H9 (cell line): ENCODE measurements at regions not wholly inside any gene's neighbourhood (a gene's known extent, or its start where the extent isn't known, plus 50 kb on each side); places are given as distances from the start of the nearest gene placed in this dataset.

Experiments used
- DNase-seq: peaks from one replicate; pipeline ENCODE4 v3.0.0-alpha.2; 2017
- H2AFZ ChIP-seq: one replicate; pipeline ENCODE4 v1.6.1; 2013; ENCODE audit warnings: mild to moderate bottlenecking, low read length, control low read depth, moderate library complexity
- H2AK5ac ChIP-seq: 2 replicates; pipeline ENCODE4 v1.6.1; 2013; ENCODE audit warnings: low read length, control low read depth, mixed read lengths; ENCODE audit not compliant: insufficient read length
- H2BK120ac ChIP-seq: one replicate; pipeline ENCODE4 v1.6.1; 2013; ENCODE audit warnings: low read depth, mild to moderate bottlenecking, low read length, control low read depth, inconsistent platforms; ENCODE audit not compliant: poor library complexity, severe bottlenecking
- H2BK12ac ChIP-seq: 2 replicates; pipeline ENCODE4 v1.6.1; 2013; ENCODE audit warnings: low read length, control low read depth, mixed read lengths, low read depth; ENCODE audit not compliant: insufficient read length
- H2BK15ac ChIP-seq: 2 replicates; pipeline ENCODE4 v1.6.1; 2013; ENCODE audit warnings: low read depth, low read length, control low read depth
- H2BK20ac ChIP-seq: one replicate; pipeline ENCODE4 v1.6.1; 2013; ENCODE audit warnings: low read depth, mild to moderate bottlenecking, low read length, control low read depth, inconsistent platforms; ENCODE audit not compliant: poor library complexity, severe bottlenecking
- H2BK5ac ChIP-seq: 2 replicates; pipeline ENCODE4 v1.6.1; 2013; ENCODE audit warnings: low read length, control low read depth, mixed read lengths; ENCODE audit not compliant: insufficient read length
- H3K14ac ChIP-seq: 2 replicates; pipeline ENCODE4 v1.6.1; 2013; ENCODE audit warnings: low read length, control low read depth; ENCODE audit not compliant: insufficient read depth
- H3K18ac ChIP-seq: 2 replicates; pipeline ENCODE4 v1.6.1; 2013; ENCODE audit warnings: low read depth, mild to moderate bottlenecking, mixed read lengths, low read length, control low read depth; ENCODE audit not compliant: insufficient read length
- H3K23ac ChIP-seq: 2 replicates; pipeline ENCODE4 v1.6.1; 2013; ENCODE audit warnings: low read length, control low read depth, mixed read lengths, low read depth; ENCODE audit not compliant: insufficient read length
- H3K23me2 ChIP-seq: 2 replicates; pipeline ENCODE4 v1.6.1; 2013; ENCODE audit warnings: low read depth, mild to moderate bottlenecking, mixed read lengths, low read length, control low read depth; ENCODE audit not compliant: insufficient read length, poor library complexity, severe bottlenecking
- H3K27ac ChIP-seq: 2 replicates; pipeline ENCODE4 v1.5.1; 2013; ENCODE audit warnings: low read length, control low read depth, mixed read lengths, low read depth; ENCODE audit not compliant: insufficient read length
- H3K27me3 ChIP-seq: 2 replicates; pipeline ENCODE4 v1.6.1; 2013; ENCODE audit warnings: low read length, control low read depth, inconsistent platforms; ENCODE audit not compliant: insufficient read depth
- H3K4ac ChIP-seq: 2 replicates; pipeline ENCODE4 v1.6.1; 2013; ENCODE audit warnings: low read depth, mild to moderate bottlenecking, control low read depth, inconsistent platforms, low read length, moderate library complexity
- H3K4me1 ChIP-seq: 2 replicates; pipeline ENCODE4 v1.6.1; 2013; ENCODE audit warnings: low read length, control low read depth, inconsistent platforms; ENCODE audit not compliant: insufficient read depth
- H3K4me2 ChIP-seq: 2 replicates; pipeline ENCODE4 v1.6.1; 2013; ENCODE audit warnings: low read length, control low read depth, mixed read lengths; ENCODE audit not compliant: insufficient read length, insufficient read depth
- H3K56ac ChIP-seq: 2 replicates; pipeline ENCODE4 v1.6.1; 2013; ENCODE audit warnings: low read depth, mild to moderate bottlenecking, mixed read lengths, low read length, control low read depth; ENCODE audit not compliant: insufficient read length
- H3K79me1 ChIP-seq: 2 replicates; pipeline ENCODE4 v1.6.1; 2013; ENCODE audit warnings: low read depth, mild to moderate bottlenecking, moderate library complexity, low read length, control low read depth, inconsistent platforms; ENCODE audit not compliant: insufficient read depth, poor library complexity, severe bottlenecking
- H3K79me2 ChIP-seq: 2 replicates; pipeline ENCODE4 v1.6.1; 2013; ENCODE audit warnings: low read length, control low read depth, inconsistent platforms; ENCODE audit not compliant: insufficient read depth
- H3K9ac ChIP-seq: 2 replicates; pipeline ENCODE4 v1.6.1; 2013; ENCODE audit warnings: low read length, control low read depth, mixed read lengths; ENCODE audit not compliant: insufficient read length; ENCODE audit errors: extremely low read depth
- H3K9me3 ChIP-seq: one replicate; pipeline ENCODE4 v1.6.1; 2013; ENCODE audit warnings: low read depth, low read length, inconsistent platforms; ENCODE audit not compliant: control insufficient read depth
- H3T11ph ChIP-seq: one replicate; pipeline ENCODE4 v1.6.1; 2013; ENCODE audit warnings: mild to moderate bottlenecking, low read length, control low read depth, inconsistent platforms
- H4K20me1 ChIP-seq: one replicate; pipeline ENCODE4 v1.6.1; 2013; ENCODE audit not compliant: control insufficient read depth, insufficient read length, insufficient read depth
- H4K5ac ChIP-seq: 2 replicates; pipeline ENCODE4 v1.6.1; 2013; ENCODE audit warnings: low read depth, mild to moderate bottlenecking, mixed read lengths, low read length, control low read depth; ENCODE audit not compliant: insufficient read length
- H4K8ac ChIP-seq: replicated peaks from 2 replicates; pipeline ENCODE4 v1.6.1; 2013; ENCODE audit warnings: low read length, control low read depth, mixed read lengths, low read depth; ENCODE audit not compliant: insufficient read length
- H4K91ac ChIP-seq: 2 replicates; pipeline ENCODE4 v1.6.1; 2013; ENCODE audit warnings: low read depth, mild to moderate bottlenecking, moderate library complexity, mixed read lengths, low read length, control low read depth; ENCODE audit not compliant: insufficient read length
- H3K27ac Mint-ChIP-seq, 3 experiments: 2 replicates in 2 of 3; 3 replicates in 1 of 3; pipeline ENCODE4 v1.8.0; 2020 to 2021; ENCODE audit warnings: mixed read lengths in 3 of 3, mild to moderate bottlenecking in 1 of 3, moderate library complexity in 1 of 3
- H3K27me3 Mint-ChIP-seq: 2 replicates; pipeline ENCODE4 v1.8.0; 2021; ENCODE audit warnings: low read depth, mild to moderate bottlenecking, moderate library complexity, mixed read lengths
- H3K36me3 Mint-ChIP-seq, 3 experiments: 2 replicates in 2 of 3; 3 replicates in 1 of 3; pipeline ENCODE4 v1.8.0; 2020 to 2021; ENCODE audit warnings: low read depth in 3 of 3, mixed read lengths in 3 of 3; ENCODE audit not compliant: insufficient read depth in 1 of 3
- H3K4me1 Mint-ChIP-seq, 2 experiments: 2 replicates each; pipeline ENCODE4 v1.8.0; 2020; ENCODE audit warnings: mixed read lengths in 2 of 2
- H3K4me3 Mint-ChIP-seq, 2 experiments: 2 replicates in 1 of 2; 3 replicates in 1 of 2; pipeline ENCODE4 v1.8.0; 2020 to 2021; ENCODE audit warnings: mild to moderate bottlenecking in 2 of 2, mixed read lengths in 2 of 2, moderate library complexity in 1 of 2
- H3K9me3 Mint-ChIP-seq, 2 experiments: 2 replicates in 1 of 2; 3 replicates in 1 of 2; pipeline ENCODE4 v1.8.0; 2020; ENCODE audit warnings: mild to moderate bottlenecking in 2 of 2, mixed read lengths in 2 of 2, moderate library complexity in 1 of 2
- WGBS: extraction: QIAGEN DNeasy Blood & Tissue Kit; methylation state at CpG from one replicate; pipeline ENCODE4 v1.1.7; 2013; ENCODE audit warnings: missing lambda C conversion rate, low lambda C conversion rate, mixed read lengths; ENCODE audit not compliant: insufficient read length; ENCODE audit errors: extremely low coverage; 5-methylcytosine and 5-hydroxymethylcytosine counted together
- TF ChIP-seq, protein P1 (sequence below): fragments of 200-600 bp; sonication (generic); conservative IDR thresholded peaks from 3 replicates; pipeline ENCODE4 v1.8.0; 2021; ENCODE audit warnings: antibody characterized with exemption, mild to moderate bottlenecking

DNA sequence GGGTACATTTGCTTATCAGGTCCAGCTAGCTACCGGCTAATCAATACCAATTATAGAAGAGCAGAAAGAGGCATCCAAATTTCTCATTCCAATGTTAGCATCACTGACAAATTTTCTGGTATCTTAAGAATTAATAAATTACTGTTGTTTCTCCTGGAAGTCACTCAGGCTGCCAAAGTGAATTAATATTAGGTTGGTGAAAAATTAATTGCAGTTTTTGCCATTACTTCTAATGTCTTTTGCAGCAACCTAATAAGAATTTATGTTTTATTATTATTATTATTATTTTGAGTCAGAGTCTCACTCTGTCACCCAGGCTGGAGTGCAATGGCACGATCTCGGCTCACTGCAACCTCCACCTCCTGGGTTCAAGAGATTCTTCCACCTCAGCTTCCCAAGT is 979.9 kb downstream of the TYW1 start:
- Histone ChIP-seq H3K9ac (no peak overlapping the region), H4K8ac (no peak overlapping the region), H3K27ac (no peak overlapping the region), H3K9me3 (no peaks in the 10 kb centered on the region), H3K56ac (no peak overlapping the region), H2BK15ac (no peak overlapping the region), H4K91ac (no peak overlapping the region), H2AK5ac (no peak overlapping the region), H4K5ac (no peak overlapping the region), H3K79me1 (no peaks in the 10 kb centered on the region), H3T11ph (no peak overlapping the region), H2BK5ac (no peak overlapping the region), H2BK20ac (no peak overlapping the region), H2BK120ac (no peak overlapping the region), H3K4ac (no peak overlapping the region), H3K4me1 (no peaks in the 10 kb centered on the region), H3K23me2 (no peaks in the 10 kb centered on the region), H2AFZ (no peak overlapping the region), H3K27me3 (no peaks in the 10 kb centered on the region), H3K14ac (no peak overlapping the region), H3K79me2 (no peaks in the 10 kb centered on the region), H3K18ac (no peak overlapping the region), H3K23ac (no peak overlapping the region), H3K4me2 (no peak overlapping the region), H4K20me1 (no peaks in the 10 kb centered on the region), H2BK12ac (no peak overlapping the region)
- Mint-ChIP-seq H3K36me3 (no peaks in the 10 kb centered on the region; a peak in 1 of 7 replicates), H3K27ac (no peak overlapping the region), H3K27me3 (no peaks in the 10 kb centered on the region), H3K9me3 (no peaks in the 10 kb centered on the region; a peak in 4 of 5 replicates), H3K4me3 (no peak overlapping the region), H3K4me1 (0 out of 4 replicates have a peak, but pooled peaks cover 0 to 2% of the 10 kb centered on the region in 2 experiments)
- TF ChIP-seq, protein P1, sequence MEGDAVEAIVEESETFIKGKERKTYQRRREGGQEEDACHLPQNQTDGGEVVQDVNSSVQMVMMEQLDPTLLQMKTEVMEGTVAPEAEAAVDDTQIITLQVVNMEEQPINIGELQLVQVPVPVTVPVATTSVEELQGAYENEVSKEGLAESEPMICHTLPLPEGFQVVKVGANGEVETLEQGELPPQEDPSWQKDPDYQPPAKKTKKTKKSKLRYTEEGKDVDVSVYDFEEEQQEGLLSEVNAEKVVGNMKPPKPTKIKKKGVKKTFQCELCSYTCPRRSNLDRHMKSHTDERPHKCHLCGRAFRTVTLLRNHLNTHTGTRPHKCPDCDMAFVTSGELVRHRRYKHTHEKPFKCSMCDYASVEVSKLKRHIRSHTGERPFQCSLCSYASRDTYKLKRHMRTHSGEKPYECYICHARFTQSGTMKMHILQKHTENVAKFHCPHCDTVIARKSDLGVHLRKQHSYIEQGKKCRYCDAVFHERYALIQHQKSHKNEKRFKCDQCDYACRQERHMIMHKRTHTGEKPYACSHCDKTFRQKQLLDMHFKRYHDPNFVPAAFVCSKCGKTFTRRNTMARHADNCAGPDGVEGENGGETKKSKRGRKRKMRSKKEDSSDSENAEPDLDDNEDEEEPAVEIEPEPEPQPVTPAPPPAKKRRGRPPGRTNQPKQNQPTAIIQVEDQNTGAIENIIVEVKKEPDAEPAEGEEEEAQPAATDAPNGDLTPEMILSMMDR: no peak
- no peak for DNase-seq
- no CpG with 5 or more reads among the region's 3 CpGs for WGBS
